CD4-positive, alpha-beta T cell treated with Interleukin-15 for 4 hours (primary cell): ENCODE measurements at regions not wholly inside any gene's neighbourhood (a gene's known extent, or its start where the extent isn't known, plus 50 kb on each side); places are given as distances from the start of the nearest gene placed in this dataset.
"Not testable (repeated sequence)": the region's sequence is repeated elsewhere in the genome, so short reads cannot be mapped to it uniquely, and the experiment has no call there.

Experiments
- DNase-seq: peaks from one replicate; pipeline ENCODE4 v3.0.0-alpha.2; 2020; ENCODE audit warnings: low spot score

- DNase-seq: not testable (repeated sequence)
Measured at GRCh38 chr4:131883181-131883580, 1265.9 kb upstream of the PCDH10 start.

- not testable (repeated sequence) for DNase-seq
Measured at GRCh38 chr4:131925662-131926061, 1223.4 kb upstream of the PCDH10 start.

GRCh38 chr4:131967646-131968045 lies 1181.4 kb upstream of the PCDH10 start:
- DNase-seq: not testable (repeated sequence)

DNA sequence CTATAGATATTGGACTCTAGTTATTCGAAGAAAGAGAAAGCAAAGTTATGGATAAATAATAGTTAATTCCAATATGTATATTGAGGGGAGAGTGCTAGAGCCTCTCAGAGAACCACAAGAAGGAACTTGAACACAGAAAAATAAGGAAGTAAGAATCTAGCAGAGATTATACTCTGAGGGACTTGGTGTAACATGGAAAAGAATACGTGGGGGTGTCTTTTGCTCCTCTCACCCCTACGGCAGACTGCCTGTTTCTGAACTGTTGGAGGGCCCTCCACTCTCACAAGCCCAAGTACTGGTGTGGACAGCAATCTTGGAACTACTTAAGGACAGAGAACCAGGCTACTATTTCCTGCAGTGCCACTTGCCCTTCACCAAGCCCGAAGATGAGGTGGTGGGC lies 1174.4 kb upstream of the PCDH10 start:
- no peak for DNase-seq

DNA sequence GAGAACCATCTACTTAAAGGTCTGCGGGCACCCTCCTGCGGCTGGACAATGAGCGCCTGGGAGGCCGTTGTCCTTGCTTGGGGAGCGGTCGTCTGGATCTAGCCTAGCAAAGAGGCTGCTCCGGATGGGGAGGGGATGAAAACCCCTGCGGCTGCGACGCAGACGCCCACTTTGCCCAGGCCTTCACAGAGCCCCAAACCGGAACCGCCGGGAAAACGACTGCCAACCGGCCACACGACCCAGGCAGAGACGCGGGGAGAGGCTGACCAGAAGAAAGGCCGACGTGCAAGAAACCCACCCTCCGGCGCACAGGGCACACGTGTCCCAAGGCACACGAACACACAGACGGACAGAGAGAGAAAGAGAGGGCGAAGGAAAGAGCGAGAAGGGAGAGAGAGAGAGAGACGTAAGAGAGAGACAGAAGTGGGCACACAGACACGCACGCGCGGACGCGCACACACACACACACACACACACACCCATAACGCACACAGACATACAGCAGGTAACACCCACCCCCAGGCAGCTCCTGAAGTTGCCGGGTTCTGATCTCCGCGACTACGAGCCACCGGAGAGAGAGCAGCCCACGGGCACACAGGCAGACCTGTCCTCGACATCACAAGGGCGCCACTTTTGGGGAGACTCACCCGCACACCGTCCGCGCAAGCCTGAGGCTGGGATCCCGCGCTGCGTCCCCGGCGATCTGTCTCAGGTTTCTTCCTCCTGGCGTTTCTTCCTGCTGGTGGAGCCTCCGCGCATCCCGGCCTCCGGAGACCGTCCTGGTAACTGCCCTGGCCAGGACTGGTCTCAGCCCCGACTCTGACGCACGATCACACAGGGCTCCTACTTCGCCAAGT lies 1173.6 kb upstream of the PCDH10 start:
- DNase-seq: not testable (repeated sequence)

DNA sequence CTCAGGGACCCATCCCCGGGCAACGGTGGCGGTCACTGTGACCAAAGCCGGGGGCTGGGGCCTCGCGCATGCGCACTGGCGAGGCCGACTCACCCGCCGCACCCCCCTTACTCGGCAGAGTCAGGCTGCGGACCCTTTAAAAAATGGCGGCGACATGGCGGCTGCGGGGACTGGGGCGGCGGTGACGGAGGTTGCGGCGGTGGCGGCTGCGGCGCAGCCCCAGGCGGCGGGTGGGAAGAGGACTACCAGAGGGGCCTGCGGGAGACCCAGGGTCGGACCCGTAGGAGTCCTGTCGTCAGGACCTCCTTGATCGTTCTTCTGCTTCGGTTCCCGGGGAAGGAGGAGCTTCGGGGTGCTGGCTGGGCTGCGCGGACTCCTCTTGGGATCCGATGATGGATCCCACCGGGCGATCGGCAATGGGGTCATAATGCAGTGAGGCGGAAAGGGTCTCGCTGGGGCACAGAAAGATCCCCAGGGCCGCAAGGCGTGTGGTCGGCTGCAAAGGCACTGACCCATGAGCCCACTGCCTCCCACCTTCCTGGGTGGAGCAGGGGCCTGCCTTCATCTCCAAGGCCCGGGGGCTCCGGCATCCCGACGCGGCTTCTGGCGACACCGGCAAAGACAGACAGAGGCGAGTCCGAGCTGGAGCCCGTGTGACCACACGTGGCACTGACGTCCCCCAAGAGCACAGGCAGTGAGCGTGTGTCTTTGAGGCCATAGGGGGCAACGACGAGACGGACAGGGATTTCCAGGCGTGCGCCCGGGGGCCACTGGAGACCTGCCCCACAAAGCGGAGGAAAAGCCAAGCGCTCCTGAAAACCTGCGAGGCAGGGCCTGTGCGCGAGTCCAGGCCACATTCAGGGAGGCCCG lies 1172.7 kb upstream of the PCDH10 start:
- DNase-seq: peak; percentile 1

- DNase-seq: no peak
Measured at GRCh38 chr4:131978120-131978519, 1171.0 kb upstream of the PCDH10 start.

GRCh38 chr4:131989576-131989975 lies 1159.5 kb upstream of the PCDH10 start:
- no peak for DNase-seq

GRCh38 chr4:132001542-132001941 lies 1147.6 kb upstream of the PCDH10 start:
- DNase-seq: no peak

- no peak for DNase-seq
Measured at GRCh38 chr4:132003593-132003992, 1145.5 kb upstream of the PCDH10 start.

GRCh38 chr4:132015321-132015720 lies 1133.8 kb upstream of the PCDH10 start:
- DNase-seq: no peak

DNA sequence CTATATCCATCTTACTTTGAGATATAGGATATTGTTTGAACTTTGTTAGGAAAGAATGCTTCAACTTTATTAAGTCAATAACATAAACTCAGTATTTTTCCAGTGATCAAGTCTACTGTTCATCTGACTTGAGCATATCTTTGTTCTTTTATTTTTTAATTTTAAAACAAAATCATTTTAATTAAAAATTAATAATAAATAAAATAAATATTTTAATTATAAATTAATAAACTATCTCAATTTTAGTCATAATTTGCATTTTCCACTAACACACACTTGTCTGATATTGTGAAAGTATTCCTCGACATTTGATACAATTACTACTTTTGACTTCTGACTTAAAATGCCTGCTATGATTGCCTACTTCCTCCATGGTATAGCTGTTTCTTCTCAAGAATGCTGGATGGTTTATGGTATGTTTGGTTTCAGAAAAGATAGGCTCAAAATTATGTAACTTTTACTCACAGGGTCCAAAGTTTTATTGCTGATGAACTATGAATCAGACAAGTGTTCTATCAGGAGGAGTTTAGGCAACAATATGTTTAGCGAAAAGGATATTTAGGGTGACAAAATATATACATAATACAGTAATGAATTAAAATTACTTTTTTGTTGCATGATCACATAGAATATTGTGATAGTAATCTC lies 1132.3 kb upstream of the PCDH10 start:
- no peak for DNase-seq

GRCh38 chr4:132026166-132026565 lies 1122.9 kb upstream of the PCDH10 start:
- DNase-seq: no peak

DNA sequence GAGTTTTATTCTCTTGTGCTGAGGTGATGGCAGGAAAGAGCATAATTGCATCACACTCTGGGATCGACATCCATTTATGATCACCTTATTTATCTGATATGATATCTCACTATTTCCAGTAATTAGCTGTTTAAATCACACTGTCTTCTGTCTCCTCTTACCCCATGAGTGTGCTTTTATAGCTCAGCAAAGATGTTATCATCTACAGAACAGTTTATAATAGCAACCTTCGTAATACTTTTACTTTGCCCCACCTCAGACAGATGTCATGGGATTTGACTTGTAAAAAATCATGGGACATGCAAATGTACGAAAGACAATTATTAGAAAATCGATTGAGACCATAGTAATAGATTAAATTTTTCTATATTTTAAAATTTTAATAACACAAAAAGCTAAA lies 1122.3 kb upstream of the PCDH10 start:
- DNase-seq: no peak

- DNase-seq: no peak
Measured at GRCh38 chr4:132056496-132056895, 1092.6 kb upstream of the PCDH10 start.

- no peak for DNase-seq
Measured at GRCh38 chr4:132059227-132059626, 1089.9 kb upstream of the PCDH10 start.

DNA sequence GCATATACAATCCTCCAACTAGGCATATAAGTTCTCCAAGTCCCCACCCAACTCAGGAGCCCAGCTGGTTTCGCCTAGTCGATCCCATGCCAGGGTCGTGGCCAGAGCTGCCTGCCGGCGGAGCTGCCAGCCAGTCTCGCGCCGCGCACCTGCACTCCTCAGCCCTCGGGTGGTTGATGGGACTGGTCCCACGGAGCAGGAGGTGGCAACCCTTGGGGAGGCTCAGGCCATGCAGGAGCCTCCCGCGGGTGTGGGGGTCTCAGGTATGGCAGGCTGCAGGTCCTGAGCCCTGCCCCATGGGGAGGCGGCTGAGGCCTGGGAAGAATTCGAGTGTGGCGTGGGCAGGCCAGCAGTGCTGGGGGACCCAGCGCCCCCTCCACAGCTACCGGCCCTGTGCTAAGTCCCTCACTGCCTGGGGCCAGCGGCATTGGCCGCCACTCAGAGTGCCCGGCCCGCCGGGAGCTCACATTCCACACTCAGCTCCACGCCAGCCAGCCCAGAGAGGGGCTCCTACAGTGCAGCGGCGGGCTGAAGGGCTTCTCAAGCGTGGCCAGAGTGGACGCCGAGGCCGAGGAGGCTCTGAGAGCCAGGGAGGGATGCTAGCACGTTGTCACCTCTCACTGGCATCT lies 1086.4 kb upstream of the PCDH10 start:
- no peak for DNase-seq

DNA sequence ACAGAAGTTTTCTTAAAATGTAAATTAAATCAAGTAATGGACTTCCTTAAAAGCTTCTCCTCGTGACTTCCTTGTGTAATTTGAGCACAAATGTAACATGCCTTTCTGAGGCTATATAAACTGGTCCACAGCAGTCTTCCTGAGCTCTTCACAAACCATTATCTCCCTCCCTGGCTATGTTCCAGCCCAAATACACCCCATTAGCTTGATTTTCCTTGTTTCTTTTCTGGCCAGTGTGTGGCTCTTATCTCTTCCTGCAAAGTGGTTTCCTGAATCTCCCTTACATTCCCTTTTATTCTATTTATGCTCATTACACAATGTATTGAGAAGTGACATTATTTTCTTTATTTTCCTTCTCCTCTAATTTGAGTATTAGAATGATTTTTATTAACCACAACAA lies 1085.3 kb upstream of the PCDH10 start:
- no peak for DNase-seq

- DNase-seq: no peak
Measured at GRCh38 chr4:132065940-132066495, 1083.1 kb upstream of the PCDH10 start.

DNA sequence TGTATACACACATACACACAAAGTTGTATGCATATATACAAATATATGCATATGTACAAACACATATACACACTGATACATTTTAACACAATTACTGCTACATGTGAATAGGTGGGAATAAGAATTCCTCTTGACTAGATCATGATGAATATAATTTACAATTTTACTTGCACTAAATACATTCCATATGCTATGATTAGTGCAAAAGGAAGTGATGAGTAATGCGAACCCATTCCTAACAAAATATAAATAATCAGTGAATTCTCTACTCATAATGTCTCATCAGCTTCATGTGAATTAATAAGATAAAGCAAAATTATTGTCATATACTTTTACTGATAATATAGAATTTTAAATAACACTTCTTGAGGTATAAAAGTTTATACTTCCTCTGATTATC lies 1077.3 kb upstream of the PCDH10 start:
- DNase-seq: no peak

GRCh38 chr4:132076829-132077228 lies 1072.3 kb upstream of the PCDH10 start:
- DNase-seq: no peak

- no peak for DNase-seq
Measured at GRCh38 chr4:132085105-132085504, 1064.0 kb upstream of the PCDH10 start.
